8988T (cell line): ENCODE measurements at regions not wholly inside any gene's neighbourhood (a gene's known extent, or its start where the extent isn't known, plus 50 kb on each side); places are given as distances from the start of the nearest gene placed in this dataset.

Source experiments
- DNase-seq: peaks from one replicate; pipeline ENCODE4 v3.0.0; 2011

- DNase-seq: no peak
Observed at GRCh38 chr18:77949355-77949973, 699.8 kb downstream of the GALR1 start.

- no peak for DNase-seq
Observed at GRCh38 chr18:77959248-77959647, 709.6 kb downstream of the GALR1 start.

- no peak for DNase-seq
Observed at GRCh38 chr18:77960791-77961410, 711.3 kb downstream of the GALR1 start.

- no peak for DNase-seq
Observed at GRCh38 chr18:77967071-77967470, 717.4 kb downstream of the GALR1 start.

- DNase-seq: no peak
Observed at GRCh38 chr18:77967791-77968190, 718.1 kb downstream of the GALR1 start.

- DNase-seq: no peak
Observed at GRCh38 chr18:77969972-77970371, 720.3 kb downstream of the GALR1 start.

GRCh38 chr18:77970814-77971213, 721.2 kb downstream of the GALR1 start:
- DNase-seq: no peak

- DNase-seq: no peak
Observed at GRCh38 chr18:77973745-77974144, 724.1 kb downstream of the GALR1 start.

GRCh38 chr18:77974329-77974728, 724.7 kb downstream of the GALR1 start:
- DNase-seq: no peak

GRCh38 chr18:77977331-77977730, 727.7 kb downstream of the GALR1 start:
- no peak for DNase-seq

- DNase-seq: no peak
Observed at GRCh38 chr18:77980275-77980674, 730.6 kb downstream of the GALR1 start.

- DNase-seq: no peak
Observed at GRCh38 chr18:77981874-77982273, 732.2 kb downstream of the GALR1 start.

GRCh38 chr18:77983270-77983669, 733.6 kb downstream of the GALR1 start:
- DNase-seq: no peak

GRCh38 chr18:77984178-77984577, 734.5 kb downstream of the GALR1 start:
- DNase-seq: no peak

- DNase-seq: no peak
Observed at GRCh38 chr18:77984833-77985232, 735.2 kb downstream of the GALR1 start.

- DNase-seq: no peak
Observed at GRCh38 chr18:77985526-77986281, 736.1 kb downstream of the GALR1 start.

GRCh38 chr18:77990131-77990530, 740.5 kb downstream of the GALR1 start:
- DNase-seq: no peak

GRCh38 chr18:77990901-77991300, 741.3 kb downstream of the GALR1 start:
- no peak for DNase-seq

GRCh38 chr18:77992057-77992456, 742.4 kb downstream of the GALR1 start:
- DNase-seq: no peak

- no peak for DNase-seq
Observed at GRCh38 chr18:77993188-77993981, 743.7 kb downstream of the GALR1 start.

GRCh38 chr18:77995593-77995992, 745.9 kb downstream of the GALR1 start:
- no peak for DNase-seq

GRCh38 chr18:77996737-77997136, 747.1 kb downstream of the GALR1 start:
- DNase-seq: no peak

GRCh38 chr18:78001811-78002210, 752.2 kb downstream of the GALR1 start:
- no peak for DNase-seq
